OCI-LY1 (cell line): ENCODE measurements at regions not wholly inside any gene's neighbourhood (a gene's known extent, or its start where the extent isn't known, plus 50 kb on each side); places are given as distances from the start of the nearest gene placed in this dataset.

ENCODE experiments used
- H2AFZ ChIP-seq: fragments of 200-600 bp; sonication (generic), shearing (Covaris generic); 2 replicates; pipeline ENCODE4 v1.6.0; 2014; ENCODE audit warnings: antibody characterized with exemption, mild to moderate bottlenecking, low read length
- H3F3A ChIP-seq: fragments of 200-600 bp; sonication (generic), shearing (Covaris generic); 2 replicates; pipeline ENCODE4 v1.6.0; 2014; ENCODE audit warnings: mild to moderate bottlenecking, antibody characterized with exemption, low read length, moderate library complexity; ENCODE audit not compliant: insufficient read depth
- H3K27ac ChIP-seq: fragments of 200-600 bp; sonication (generic); 2 replicates; pipeline ENCODE4 v1.5.1; 2014; ENCODE audit warnings: low read length, mixed run types, mild to moderate bottlenecking, low read depth; ENCODE audit not compliant: poor library complexity, severe bottlenecking
- H3K27me3 ChIP-seq: fragments of 200-600 bp; sonication (generic); 2 replicates; pipeline ENCODE4 v1.6.0; 2014; ENCODE audit warnings: antibody characterized with exemption, mild to moderate bottlenecking, low read length, moderate library complexity; ENCODE audit not compliant: insufficient read depth
- H3K36me3 ChIP-seq: fragments of 200-600 bp; sonication (generic); 2 replicates; pipeline ENCODE4 v1.6.1; 2014; ENCODE audit warnings: mild to moderate bottlenecking, antibody characterized with exemption, low read length, moderate library complexity, mixed read lengths; ENCODE audit not compliant: insufficient read depth
- H3K4me1 ChIP-seq: fragments of 200-600 bp; sonication (generic); 2 replicates; pipeline ENCODE4 v1.5.1; 2014; ENCODE audit warnings: mild to moderate bottlenecking, low read length, moderate library complexity; ENCODE audit not compliant: insufficient read depth, severe bottlenecking
- H3K4me2 ChIP-seq: fragments of 200-600 bp; sonication (generic), shearing (Covaris generic); 2 replicates; pipeline ENCODE4 v1.6.1; 2014; ENCODE audit warnings: low read length
- H3K4me3 ChIP-seq: fragments of 200-600 bp; sonication (generic); 2 replicates; pipeline ENCODE4 v1.5.1; 2014; ENCODE audit warnings: low read length, low read depth, mild to moderate bottlenecking, mixed read lengths; ENCODE audit not compliant: poor library complexity, severe bottlenecking
- H3K79me2 ChIP-seq: fragments of 200-600 bp; shearing (Covaris generic); 2 replicates; pipeline ENCODE4 v1.6.1; 2016; ENCODE audit warnings: mixed run types, low read length, mixed read lengths; ENCODE audit not compliant: insufficient read depth
- H3K9ac ChIP-seq: fragments of 200-600 bp; sonication (generic), shearing (Covaris generic); 2 replicates; pipeline ENCODE4 v1.6.1; 2014; ENCODE audit warnings: mild to moderate bottlenecking, low read length, mixed read lengths
- H3K9me2 ChIP-seq: fragments of 200-600 bp; sonication (generic), shearing (Covaris generic); 2 replicates; pipeline ENCODE4 v1.6.1; 2014; ENCODE audit warnings: low read depth, mild to moderate bottlenecking, low read length, mixed read lengths
- H3K9me3 ChIP-seq: fragments of 200-600 bp; shearing (Covaris generic); 2 replicates; pipeline ENCODE4 v1.6.1; 2014; ENCODE audit warnings: low read length, mixed read lengths
- H4K20me1 ChIP-seq: fragments of 200-600 bp; sonication (generic), shearing (Covaris generic); 2 replicates; pipeline ENCODE4 v1.6.0; 2016; ENCODE audit warnings: mild to moderate bottlenecking, low read length; ENCODE audit not compliant: insufficient read depth
- EZH2 ChIP-seq: fragments of 200-600 bp; sonication (generic), shearing (Covaris generic); IDR thresholded peaks from 2 replicates; pipeline ENCODE4 v1.8.0; 2017; ENCODE audit warnings: borderline replicate concordance, mixed run types, mild to moderate bottlenecking, antibody characterized with exemption, low read length, moderate library complexity, mixed read lengths
- TF ChIP-seq, protein P1 (sequence below): fragments of 200-600 bp; sonication (generic), shearing (Covaris generic); IDR thresholded peaks from 2 replicates; pipeline ENCODE4 v1.5.1; 2017; ENCODE audit warnings: mild to moderate bottlenecking, antibody characterized with exemption, low read length, moderate library complexity, mixed read lengths

DNA sequence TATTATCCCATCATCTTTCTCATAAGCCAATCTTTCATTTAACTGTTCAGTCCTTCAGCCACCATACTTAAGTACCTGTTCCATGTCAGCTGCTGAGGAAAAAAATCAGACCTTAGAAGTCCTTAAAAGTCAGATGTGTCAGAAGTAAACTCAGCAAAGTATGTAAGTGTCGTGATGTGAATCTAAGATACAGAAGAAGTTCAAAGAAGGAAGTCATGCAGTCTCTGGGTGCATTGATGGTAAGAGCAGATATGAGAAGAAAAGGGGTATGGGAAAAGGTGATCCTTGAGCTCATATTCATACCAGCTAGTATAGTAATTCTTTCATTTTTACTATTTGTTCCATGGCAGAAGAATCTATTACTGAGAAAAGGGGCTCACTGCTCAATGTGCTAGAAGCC is 259.4 kb upstream of the CD180 start:
- Histone ChIP-seq H4K20me1 (no peaks in the 10 kb centered on the region), H3F3A (no peaks in the 10 kb centered on the region), H3K9me3 (no peaks in the 10 kb centered on the region), H3K27me3 (no peaks in the 10 kb centered on the region), H3K4me3 (no peak overlapping the region), H3K9me2 (no peaks in the 10 kb centered on the region), H3K36me3 (no peaks in the 10 kb centered on the region), H3K4me2 (no peak overlapping the region), H3K9ac (no peak overlapping the region), H2AFZ (no peak overlapping the region), H3K27ac (no peak overlapping the region), H3K79me2 (no peaks in the 10 kb centered on the region), H3K4me1 (no peaks in the 10 kb centered on the region)
- no peak for TF ChIP-seq EZH2
- TF ChIP-seq, protein P1, sequence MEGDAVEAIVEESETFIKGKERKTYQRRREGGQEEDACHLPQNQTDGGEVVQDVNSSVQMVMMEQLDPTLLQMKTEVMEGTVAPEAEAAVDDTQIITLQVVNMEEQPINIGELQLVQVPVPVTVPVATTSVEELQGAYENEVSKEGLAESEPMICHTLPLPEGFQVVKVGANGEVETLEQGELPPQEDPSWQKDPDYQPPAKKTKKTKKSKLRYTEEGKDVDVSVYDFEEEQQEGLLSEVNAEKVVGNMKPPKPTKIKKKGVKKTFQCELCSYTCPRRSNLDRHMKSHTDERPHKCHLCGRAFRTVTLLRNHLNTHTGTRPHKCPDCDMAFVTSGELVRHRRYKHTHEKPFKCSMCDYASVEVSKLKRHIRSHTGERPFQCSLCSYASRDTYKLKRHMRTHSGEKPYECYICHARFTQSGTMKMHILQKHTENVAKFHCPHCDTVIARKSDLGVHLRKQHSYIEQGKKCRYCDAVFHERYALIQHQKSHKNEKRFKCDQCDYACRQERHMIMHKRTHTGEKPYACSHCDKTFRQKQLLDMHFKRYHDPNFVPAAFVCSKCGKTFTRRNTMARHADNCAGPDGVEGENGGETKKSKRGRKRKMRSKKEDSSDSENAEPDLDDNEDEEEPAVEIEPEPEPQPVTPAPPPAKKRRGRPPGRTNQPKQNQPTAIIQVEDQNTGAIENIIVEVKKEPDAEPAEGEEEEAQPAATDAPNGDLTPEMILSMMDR: no peak

DNA sequence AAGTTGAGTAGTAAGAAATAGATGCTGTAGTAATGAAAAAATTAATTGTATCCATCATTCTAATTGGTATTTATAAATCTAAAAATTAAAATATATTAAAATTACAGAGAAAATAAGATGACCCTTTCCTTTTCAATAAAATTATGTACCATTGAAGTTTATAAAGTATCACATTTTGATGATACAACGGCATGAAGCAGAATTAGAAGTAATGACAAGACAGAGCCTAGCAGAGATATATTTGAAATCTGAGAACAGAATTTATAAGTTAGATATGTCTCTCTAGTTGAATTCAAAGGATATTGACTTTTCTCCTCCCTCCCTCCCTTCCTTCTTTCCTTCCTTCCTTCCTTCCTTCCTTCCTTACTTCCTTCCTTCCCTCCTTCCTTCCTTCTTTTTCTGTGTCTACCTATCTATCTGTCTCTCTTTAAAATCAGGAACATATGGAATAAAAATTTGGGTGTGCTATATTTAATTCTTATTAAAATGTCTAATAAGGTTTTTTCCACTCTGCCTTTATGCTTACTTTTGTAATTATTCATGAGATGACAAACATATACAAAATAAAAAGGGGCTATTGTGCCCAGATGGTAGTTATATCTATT is 258.5 kb upstream of the CD180 start:
- no peak overlapping the region for H3K4me2 ChIP-seq
- H3K4me3 ChIP-seq: no peak overlapping the region
- no peaks in the 10 kb centered on the region for H3K79me2 ChIP-seq
- H3K27ac ChIP-seq: no peak overlapping the region
- H3K4me1 ChIP-seq: no peaks in the 10 kb centered on the region
- H3K27me3 ChIP-seq: no peaks in the 10 kb centered on the region
- no peaks in the 10 kb centered on the region for H3K9me2 ChIP-seq
- H4K20me1 ChIP-seq: no peaks in the 10 kb centered on the region
- TF ChIP-seq EZH2: no peak
- H3K36me3 ChIP-seq: no peaks in the 10 kb centered on the region
- H3K9me3 ChIP-seq: no peaks in the 10 kb centered on the region
- no peaks in the 10 kb centered on the region for H3F3A ChIP-seq
- H2AFZ ChIP-seq: no peak overlapping the region
- no peak overlapping the region for H3K9ac ChIP-seq

DNA sequence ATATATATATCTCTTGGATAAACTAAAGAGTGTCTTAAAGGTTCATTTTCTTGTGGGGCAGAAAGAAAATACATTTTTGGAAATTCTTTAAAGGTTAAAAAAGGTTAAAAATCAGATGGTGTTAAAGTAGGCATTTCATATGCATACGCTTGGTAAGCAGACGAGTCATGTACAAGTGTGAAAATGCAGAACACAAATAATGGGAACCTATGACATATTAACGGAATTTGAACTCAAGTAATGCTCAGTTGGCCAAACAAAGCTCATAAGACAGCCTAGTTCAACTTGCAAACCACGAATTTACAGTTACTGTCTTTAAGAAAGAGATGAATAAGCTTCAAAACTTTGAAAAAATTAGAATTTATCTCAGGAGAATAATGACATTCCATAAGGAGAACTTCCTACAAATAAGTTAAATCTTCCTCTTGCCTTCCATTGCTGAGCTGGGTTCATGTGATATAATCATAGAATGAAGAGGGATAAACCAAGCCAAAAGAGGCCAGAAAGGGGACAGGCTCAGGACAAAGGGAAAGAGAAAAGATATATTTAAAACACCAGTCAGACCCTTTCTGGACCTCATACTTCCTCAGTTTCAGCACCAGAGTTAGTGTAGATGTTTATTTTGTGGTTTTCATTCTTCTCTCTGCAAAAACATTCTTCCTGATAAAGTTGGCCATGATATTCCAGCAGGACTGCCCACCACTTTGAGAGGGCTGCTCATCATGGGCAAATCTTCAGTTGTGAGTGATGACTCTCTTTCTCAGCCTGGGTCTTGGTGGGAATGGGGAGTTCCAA is 256.7 kb upstream of the CD180 start:
- Histone ChIP-seq H3K9ac (no peak overlapping the region), H3K27ac (no peak overlapping the region), H3F3A (no peaks in the 10 kb centered on the region)

More for the DNA sequence above, 256.7 kb upstream of the CD180 start:
- H2AFZ ChIP-seq: no peak overlapping the region
- no peak overlapping the region for H3K4me2 ChIP-seq
- no peaks in the 10 kb centered on the region for H4K20me1 ChIP-seq
- no peaks in the 10 kb centered on the region for H3K79me2 ChIP-seq
- H3K9me2 ChIP-seq: no peaks in the 10 kb centered on the region
- no peaks in the 10 kb centered on the region for H3K36me3 ChIP-seq
- no peaks in the 10 kb centered on the region for H3K9me3 ChIP-seq
- H3K4me3 ChIP-seq: no peak overlapping the region
- H3K4me1 ChIP-seq: no peaks in the 10 kb centered on the region
- H3K27me3 ChIP-seq: no peaks in the 10 kb centered on the region
- no peak for TF ChIP-seq EZH2
- TF ChIP-seq, protein P1: no peak
